ENCODE measurements at regions not wholly inside any gene's neighbourhood (a gene's known extent, or its start where the extent isn't known, plus 50 kb on each side); places are given as distances from the start of the nearest gene placed in this dataset.

- H3K9me3 Mint-ChIP-seq (ENCODE audit: low read depth), result no peaks in the 10 kb centered on the region
- H3K27ac Mint-ChIP-seq, result no peak overlapping the region
- peaks cover 5% of the 10 kb centered on the region for H3K27me3 Mint-ChIP-seq
- no peaks in the 10 kb centered on the region for H3K36me3 Mint-ChIP-seq
- no peaks in the 10 kb centered on the region for H3K4me1 Mint-ChIP-seq (ENCODE audit: low read depth)
- H3K4me3 Mint-ChIP-seq, result no peak overlapping the region
These were observed 230.2 kb downstream of the TSHZ3 start for GRCh38 chr19:31118986-31119385.

- Mint-ChIP-seq H3K4me1 (ENCODE audit: low read depth) (no peaks in the 10 kb centered on the region), H3K27ac (no peak overlapping the region), H3K27me3 (peaks cover 5% of the 10 kb centered on the region), H3K36me3 (no peaks in the 10 kb centered on the region), H3K9me3 (ENCODE audit: low read depth) (no peaks in the 10 kb centered on the region), H3K4me3 (no peak overlapping the region)
These were observed 230.8 kb downstream of the TSHZ3 start for GRCh38 chr19:31118287-31118955.

- Mint-ChIP-seq H3K4me3 (no peak overlapping the region), H3K4me1 (ENCODE audit: low read depth) (peaks cover 12% of the 10 kb centered on the region), H3K27ac (no peak overlapping the region), H3K9me3 (ENCODE audit: low read depth) (no peaks in the 10 kb centered on the region), H3K27me3 (peaks cover 16% of the 10 kb centered on the region), H3K36me3 (no peaks in the 10 kb centered on the region)
These were observed 234.7 kb downstream of the TSHZ3 start for GRCh38 chr19:31114585-31114984.

- H3K4me3 Mint-ChIP-seq, result no peak overlapping the region
- H3K9me3 Mint-ChIP-seq (ENCODE audit: low read depth), result no peaks in the 10 kb centered on the region
- peaks cover 16% of the 10 kb centered on the region for H3K27me3 Mint-ChIP-seq
- peaks cover 18% of the 10 kb centered on the region for H3K4me1 Mint-ChIP-seq (ENCODE audit: low read depth)
- no peak overlapping the region for H3K27ac Mint-ChIP-seq
- H3K36me3 Mint-ChIP-seq, result no peaks in the 10 kb centered on the region
These were observed 235.9 kb downstream of the TSHZ3 start for GRCh38 chr19:31113293-31113692.

- Mint-ChIP-seq H3K27ac (no peak overlapping the region), H3K4me3 (no peak overlapping the region), H3K4me1 (ENCODE audit: low read depth) (peaks cover 18% of the 10 kb centered on the region), H3K9me3 (ENCODE audit: low read depth) (no peaks in the 10 kb centered on the region), H3K36me3 (no peaks in the 10 kb centered on the region), H3K27me3 (peaks cover 16% of the 10 kb centered on the region)
These were observed 237.1 kb downstream of the TSHZ3 start for GRCh38 chr19:31112158-31112557.

GRCh38 chr19:31111741-31112140, 237.5 kb downstream of the TSHZ3 start:
- Mint-ChIP-seq H3K9me3 (ENCODE audit: low read depth) (no peaks in the 10 kb centered on the region), H3K27me3 (peaks cover 16% of the 10 kb centered on the region), H3K36me3 (no peaks in the 10 kb centered on the region), H3K4me1 (ENCODE audit: low read depth) (peaks cover 18% of the 10 kb centered on the region), H3K27ac (no peak overlapping the region), H3K4me3 (no peak overlapping the region)

GRCh38 chr19:31110336-31110735, 238.9 kb downstream of the TSHZ3 start:
- Mint-ChIP-seq H3K4me1 (ENCODE audit: low read depth) (peaks cover 18% of the 10 kb centered on the region), H3K9me3 (ENCODE audit: low read depth) (no peaks in the 10 kb centered on the region), H3K36me3 (no peaks in the 10 kb centered on the region), H3K27ac (no peak overlapping the region), H3K27me3 (peaks cover 20% of the 10 kb centered on the region), H3K4me3 (no peak overlapping the region)

GRCh38 chr19:31109636-31110035, 239.6 kb downstream of the TSHZ3 start:
- Mint-ChIP-seq H3K4me1 (ENCODE audit: low read depth) (peaks cover 18% of the 10 kb centered on the region), H3K27ac (no peak overlapping the region), H3K9me3 (ENCODE audit: low read depth) (no peaks in the 10 kb centered on the region), H3K27me3 (peaks cover 18% of the 10 kb centered on the region), H3K4me3 (no peak overlapping the region), H3K36me3 (no peaks in the 10 kb centered on the region)

- Mint-ChIP-seq H3K27ac (no peak overlapping the region), H3K27me3 (peaks cover 9% of the 10 kb centered on the region), H3K4me1 (ENCODE audit: low read depth) (peaks cover 18% of the 10 kb centered on the region), H3K4me3 (no peak overlapping the region), H3K36me3 (no peaks in the 10 kb centered on the region), H3K9me3 (ENCODE audit: low read depth) (no peaks in the 10 kb centered on the region)
These were observed 242.1 kb downstream of the TSHZ3 start for GRCh38 chr19:31107096-31107495.

- no peak overlapping the region for H3K4me3 Mint-ChIP-seq
- H3K9me3 Mint-ChIP-seq (ENCODE audit: low read depth), result no peaks in the 10 kb centered on the region
- peaks cover 4% of the 10 kb centered on the region for H3K27me3 Mint-ChIP-seq
- H3K4me1 Mint-ChIP-seq (ENCODE audit: low read depth), result peaks cover 16% of the 10 kb centered on the region
- H3K27ac Mint-ChIP-seq, result no peak overlapping the region
- H3K36me3 Mint-ChIP-seq, result no peaks in the 10 kb centered on the region
These were observed 243.5 kb downstream of the TSHZ3 start for GRCh38 chr19:31105761-31106160.

GRCh38 chr19:31104451-31104850, 244.8 kb downstream of the TSHZ3 start:
- Mint-ChIP-seq H3K4me1 (ENCODE audit: low read depth) (peaks cover 5% of the 10 kb centered on the region), H3K4me3 (no peak overlapping the region), H3K27me3 (peaks cover 4% of the 10 kb centered on the region), H3K9me3 (ENCODE audit: low read depth) (no peaks in the 10 kb centered on the region), H3K27ac (no peak overlapping the region), H3K36me3 (no peaks in the 10 kb centered on the region)

- Mint-ChIP-seq H3K9me3 (ENCODE audit: low read depth) (no peaks in the 10 kb centered on the region), H3K4me3 (no peak overlapping the region), H3K36me3 (no peaks in the 10 kb centered on the region), H3K27me3 (peaks cover 4% of the 10 kb centered on the region), H3K27ac (no peak overlapping the region), H3K4me1 (ENCODE audit: low read depth) (no peaks in the 10 kb centered on the region)
These were observed 246.0 kb downstream of the TSHZ3 start for GRCh38 chr19:31103228-31103627.

GRCh38 chr19:31102674-31103073, 246.6 kb downstream of the TSHZ3 start:
- Mint-ChIP-seq H3K9me3 (ENCODE audit: low read depth) (no peaks in the 10 kb centered on the region), H3K4me1 (ENCODE audit: low read depth) (no peaks in the 10 kb centered on the region), H3K4me3 (no peak overlapping the region), H3K27ac (no peak overlapping the region), H3K36me3 (no peaks in the 10 kb centered on the region), H3K27me3 (peaks cover 4% of the 10 kb centered on the region)

GRCh38 chr19:31100981-31101380, 248.3 kb downstream of the TSHZ3 start:
- Mint-ChIP-seq H3K36me3 (no peaks in the 10 kb centered on the region), H3K27me3 (peaks cover 2% of the 10 kb centered on the region), H3K4me1 (ENCODE audit: low read depth) (no peaks in the 10 kb centered on the region), H3K9me3 (ENCODE audit: low read depth) (no peaks in the 10 kb centered on the region), H3K4me3 (no peak overlapping the region), H3K27ac (no peak overlapping the region)

GRCh38 chr19:31100206-31100590, 249.0 kb downstream of the TSHZ3 start:
- H3K4me1 Mint-ChIP-seq (ENCODE audit: low read depth), result no peaks in the 10 kb centered on the region
- H3K9me3 Mint-ChIP-seq (ENCODE audit: low read depth), result no peaks in the 10 kb centered on the region
- H3K27me3 Mint-ChIP-seq, result no peaks in the 10 kb centered on the region
- H3K4me3 Mint-ChIP-seq, result no peak overlapping the region
- no peaks in the 10 kb centered on the region for H3K36me3 Mint-ChIP-seq
- H3K27ac Mint-ChIP-seq, result no peak overlapping the region

GRCh38 chr19:31099515-31100205, 249.6 kb downstream of the TSHZ3 start:
- H3K27me3 Mint-ChIP-seq, result no peaks in the 10 kb centered on the region
- H3K36me3 Mint-ChIP-seq, result no peaks in the 10 kb centered on the region
- H3K4me1 Mint-ChIP-seq (ENCODE audit: low read depth), result no peaks in the 10 kb centered on the region
- no peak overlapping the region for H3K4me3 Mint-ChIP-seq
- no peaks in the 10 kb centered on the region for H3K9me3 Mint-ChIP-seq (ENCODE audit: low read depth)
- H3K27ac Mint-ChIP-seq, result no peak overlapping the region

All from activated naive CD8-positive, alpha-beta T cell (primary cell).